CD4-positive, alpha-beta T cell treated with Interleukin-17A for 1 hour (primary cell): ENCODE measurements at regions not wholly inside any gene's neighbourhood (a gene's known extent, or its start where the extent isn't known, plus 50 kb on each side); places are given as distances from the start of the nearest gene placed in this dataset.
"Not testable (repeated sequence)": the region's sequence is repeated elsewhere in the genome, so short reads cannot be mapped to it uniquely, and the experiment has no call there.

ENCODE experiments used
- DNase-seq: peaks from one replicate; pipeline ENCODE4 v3.0.0-alpha.2; 2020

DNA sequence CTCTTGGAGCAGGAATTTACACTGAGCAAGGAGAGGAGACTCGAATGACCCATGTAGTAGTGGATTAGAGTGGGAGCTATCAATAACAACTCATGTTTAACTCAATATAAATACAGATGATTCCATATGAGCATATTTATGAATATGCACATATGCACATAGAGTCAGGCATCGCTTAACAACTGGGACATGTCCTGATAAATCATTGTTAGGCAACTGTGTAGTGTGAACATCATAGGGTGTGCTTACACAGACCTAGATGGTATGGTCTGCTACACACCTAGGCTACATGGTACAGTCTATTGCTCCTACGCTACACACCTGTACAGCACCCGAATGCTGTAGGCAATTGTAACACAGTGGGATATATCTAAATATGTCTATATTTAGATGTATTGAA lies 75.9 kb upstream of the RALGAPA2 start:
- no peak for DNase-seq

DNA sequence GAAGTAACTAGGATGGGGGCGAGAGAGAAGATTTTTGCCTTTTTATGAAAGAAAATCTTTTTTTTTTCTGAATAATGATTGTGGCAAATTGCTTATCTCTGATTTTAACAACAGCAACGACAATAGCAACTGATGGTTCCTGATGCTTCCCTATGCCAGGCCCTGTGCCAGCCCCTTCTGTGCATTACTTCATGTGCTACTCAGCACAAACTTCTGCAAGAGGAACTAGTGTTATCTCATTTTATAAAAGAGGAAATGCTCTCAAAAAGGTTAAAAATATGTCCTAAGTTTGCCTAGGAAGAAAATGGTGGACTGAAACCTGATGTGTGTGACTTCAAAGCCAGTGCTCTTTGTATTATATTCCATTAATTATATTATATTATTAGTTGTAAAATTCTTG lies 74.0 kb upstream of the RALGAPA2 start:
- peak; percentile 1 for DNase-seq

DNA sequence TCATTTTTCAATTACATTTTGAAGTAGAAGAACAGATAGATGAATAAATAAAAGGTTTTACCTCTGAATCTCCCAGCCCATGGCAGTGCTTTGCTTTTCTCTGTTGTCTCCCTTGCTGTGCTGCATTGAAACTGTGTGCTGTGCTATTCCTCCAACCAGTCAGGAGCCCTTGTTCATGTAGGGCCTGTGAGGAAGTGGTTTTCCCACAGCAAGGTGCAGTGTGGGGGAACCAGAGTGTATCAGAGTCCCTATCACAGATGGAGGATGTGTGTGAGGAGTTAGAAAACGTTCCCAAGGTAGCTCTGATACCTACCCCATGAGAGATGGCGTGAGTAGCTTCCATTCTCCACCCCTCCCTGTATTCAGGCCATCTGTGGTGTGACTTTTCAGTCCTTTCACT lies 72.8 kb upstream of the RALGAPA2 start:
- DNase-seq: no peak

DNA sequence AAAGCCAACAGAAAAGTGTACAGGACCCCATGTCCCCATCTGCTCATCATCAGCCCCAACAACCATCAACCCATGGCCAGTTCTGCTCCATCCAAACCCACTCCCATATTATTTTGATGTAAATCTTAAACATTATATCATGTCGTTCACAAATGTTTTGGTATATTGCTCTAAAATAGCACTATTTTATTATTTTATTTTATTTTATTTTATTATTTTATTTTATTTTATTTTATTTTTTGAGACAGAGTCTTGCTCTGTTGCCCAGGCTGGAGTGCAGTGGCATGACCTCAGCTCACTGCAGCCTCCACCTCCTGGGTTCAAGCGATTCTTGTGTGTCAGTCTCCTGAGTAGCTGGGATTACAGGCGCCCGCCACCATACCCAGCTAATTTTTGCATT lies 72.0 kb upstream of the RALGAPA2 start:
- DNase-seq: not testable (repeated sequence)

DNA sequence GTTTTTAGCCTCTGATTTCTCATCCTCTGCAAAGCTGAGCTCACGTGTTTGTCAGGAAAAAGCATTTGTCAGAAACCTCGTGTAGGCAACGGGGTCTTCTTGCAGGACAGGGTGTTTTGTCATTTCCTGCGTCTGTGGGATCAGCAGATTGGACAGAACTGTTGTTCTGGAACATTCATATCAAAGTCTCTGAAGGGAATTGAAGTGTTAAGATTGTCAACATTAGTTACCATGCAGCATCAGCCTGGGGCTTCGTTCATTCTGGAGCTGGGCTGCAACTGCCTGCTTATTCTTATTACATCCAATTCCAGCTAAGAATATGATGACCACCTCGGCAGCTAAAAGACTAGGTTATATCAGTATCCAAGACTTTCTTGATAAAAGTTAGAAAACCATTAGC lies 71.0 kb upstream of the RALGAPA2 start:
- no peak for DNase-seq

DNA sequence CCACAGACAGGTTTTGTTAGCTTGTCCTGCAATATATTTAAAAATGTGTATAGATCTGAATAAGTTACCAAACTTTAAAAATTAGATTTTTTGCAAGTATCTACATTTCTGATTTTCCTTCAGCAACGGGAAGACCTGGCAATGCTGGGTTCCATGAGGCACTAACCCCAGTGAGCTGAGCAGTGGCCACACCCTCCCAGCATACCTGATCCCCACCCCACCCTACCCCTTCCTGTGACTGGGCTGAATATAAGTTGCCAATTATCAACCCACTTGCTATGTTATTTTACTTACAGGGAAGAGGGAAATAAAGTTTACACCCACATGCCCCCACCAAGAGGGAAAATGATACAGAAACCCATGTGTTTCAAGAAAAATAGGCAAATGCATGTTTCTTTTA lies 70.3 kb upstream of the RALGAPA2 start:
- no peak for DNase-seq

DNA sequence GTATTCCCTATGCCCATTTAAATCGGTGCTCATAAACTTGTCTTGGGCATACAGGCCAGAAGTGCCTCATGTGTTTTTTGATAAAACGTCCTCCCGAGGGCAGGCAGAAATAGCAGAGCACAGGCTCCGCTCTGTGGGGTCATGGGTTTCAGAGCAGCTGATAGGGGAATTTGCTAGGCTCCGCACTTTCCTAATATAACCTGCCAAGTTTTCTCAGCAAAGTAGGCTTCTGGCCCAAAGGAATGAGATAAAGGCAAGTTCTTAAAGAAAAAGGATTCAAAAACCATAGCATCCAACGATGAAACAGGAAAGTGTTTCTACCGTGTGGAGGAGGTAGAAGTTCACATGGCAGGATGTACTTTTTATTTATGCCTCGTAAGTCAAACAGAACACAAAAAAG lies 69.8 kb upstream of the RALGAPA2 start:
- no peak for DNase-seq

DNA sequence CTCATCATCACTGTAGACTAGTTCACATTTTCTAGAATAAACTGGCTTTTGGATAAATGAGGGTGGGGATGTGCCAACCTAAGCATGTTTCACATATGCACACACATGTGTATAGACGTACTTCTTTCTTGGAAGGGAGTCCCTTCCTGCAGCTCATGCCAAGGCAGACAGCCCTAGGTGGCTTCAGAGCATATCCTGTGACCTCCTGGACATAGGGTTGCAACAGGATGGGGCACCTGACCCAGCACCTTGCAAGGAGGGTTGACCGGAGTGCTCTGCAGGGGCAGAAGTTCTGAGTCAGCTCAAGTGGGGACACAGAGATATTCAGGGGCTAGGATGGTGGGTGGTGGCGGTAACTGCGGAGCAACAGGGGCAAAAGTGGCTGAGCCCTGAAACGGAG lies 68.6 kb upstream of the RALGAPA2 start:
- no peak for DNase-seq

DNA sequence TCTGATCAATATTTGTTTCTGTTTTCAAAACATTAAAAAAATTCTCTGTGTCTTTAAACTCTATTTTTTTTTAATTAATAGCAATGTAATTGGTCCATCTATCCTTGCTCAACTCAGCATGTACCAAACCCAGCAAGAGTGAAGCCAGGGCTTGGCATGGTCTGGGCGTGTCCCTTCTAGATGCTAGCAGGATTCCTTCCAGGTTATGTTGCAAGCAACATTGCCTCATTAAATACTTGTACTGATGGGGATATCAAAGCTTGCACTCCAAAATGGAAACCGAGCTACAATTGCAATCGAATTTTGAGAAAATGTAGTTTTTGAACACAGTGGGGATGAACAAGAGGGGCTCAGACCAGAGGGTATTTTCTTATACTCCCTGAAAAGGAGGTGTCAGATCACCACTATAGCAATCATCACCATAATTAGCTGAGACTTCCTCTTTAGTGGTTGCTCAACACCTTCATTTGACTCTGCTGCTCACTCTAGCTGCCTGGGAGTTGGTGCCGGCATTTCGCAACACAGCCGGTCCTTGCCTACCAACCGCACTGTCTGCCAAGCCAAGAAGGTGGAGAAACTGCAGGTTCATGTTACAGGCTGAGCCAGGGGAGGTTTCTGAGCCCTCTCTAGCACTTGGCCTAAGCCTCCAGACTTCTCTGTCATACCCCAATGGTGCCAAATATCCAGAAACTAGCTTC lies 67.8 kb upstream of the RALGAPA2 start:
- peak; percentile 12 for DNase-seq

DNA sequence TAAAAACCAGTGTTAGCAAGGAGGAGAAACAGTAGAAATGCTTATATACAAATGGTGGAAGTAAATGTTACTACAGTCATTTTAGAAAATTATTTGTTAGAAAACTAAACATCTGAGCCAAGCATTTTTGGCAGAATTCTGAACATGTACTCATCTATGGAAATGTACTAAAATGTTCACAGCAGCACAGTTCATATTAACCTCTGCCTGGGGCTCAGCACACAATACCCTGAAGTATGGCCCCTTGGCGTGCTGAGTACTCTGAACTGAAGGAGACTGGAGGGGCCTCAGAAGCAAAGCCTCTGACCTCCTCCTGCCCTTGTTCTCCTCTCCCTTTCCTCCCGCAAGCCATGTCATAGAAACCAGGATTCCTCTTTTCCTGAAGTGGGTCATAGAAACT lies 66.2 kb upstream of the RALGAPA2 start:
- DNase-seq: no peak

DNA sequence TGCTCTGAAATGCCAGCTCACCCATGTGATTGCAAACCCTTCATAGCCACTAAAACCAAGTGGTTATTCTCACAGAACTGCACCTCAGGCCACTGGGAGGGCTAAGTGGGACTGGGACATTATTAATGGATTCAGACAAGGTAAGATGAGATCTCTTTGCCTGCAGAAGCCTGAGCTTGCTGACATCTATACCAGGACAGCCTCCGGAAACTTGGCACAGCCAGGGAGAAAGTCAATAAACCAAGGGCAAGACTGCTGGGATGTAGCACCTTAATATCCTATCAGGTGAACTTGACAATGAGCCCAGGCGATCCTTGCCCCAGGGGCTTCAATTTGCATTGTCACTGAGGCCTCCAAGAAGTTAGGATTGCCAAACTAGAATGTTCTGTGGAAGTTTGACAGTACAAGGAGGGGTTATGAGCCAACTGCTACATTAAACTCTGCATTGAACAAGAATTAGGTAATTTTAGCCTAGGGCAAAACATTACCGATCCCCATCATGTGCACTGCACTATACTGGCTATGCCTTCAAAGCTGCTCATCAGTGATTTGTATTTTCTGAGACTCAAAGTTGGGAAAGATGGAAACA lies 60.1 kb upstream of the RALGAPA2 start:
- no peak for DNase-seq

DNA sequence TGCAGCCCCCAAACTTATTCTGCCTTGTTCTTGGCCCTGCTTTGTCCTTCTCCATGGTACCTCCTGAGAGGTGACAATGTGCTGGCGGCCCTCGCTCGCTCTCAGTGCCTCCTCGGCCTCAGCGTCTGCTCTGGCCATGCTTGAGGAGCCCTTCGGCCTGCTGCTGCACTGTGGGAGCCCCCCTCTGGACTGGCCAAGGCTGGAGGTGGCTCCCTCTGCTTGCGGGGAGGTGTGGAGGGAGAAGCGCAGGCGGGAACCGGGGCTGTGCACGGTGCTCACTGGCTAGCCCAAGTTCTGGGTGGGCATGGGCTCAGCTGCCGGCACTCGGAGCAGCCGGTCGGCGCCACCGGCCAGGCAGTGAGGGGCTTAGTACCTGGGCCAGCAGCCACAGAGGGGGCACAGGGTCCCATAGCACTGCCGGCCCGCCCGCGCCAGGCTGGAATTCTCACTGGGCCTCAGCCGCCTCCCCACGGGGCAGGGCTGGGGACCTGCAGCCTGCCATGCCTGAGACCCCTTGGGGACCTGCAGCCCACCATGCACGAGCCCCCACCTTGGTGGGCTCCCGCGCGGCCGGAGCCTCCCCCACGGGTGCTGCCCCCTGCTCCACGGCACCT lies 55.9 kb upstream of the RALGAPA2 start:
- DNase-seq: no peak

DNA sequence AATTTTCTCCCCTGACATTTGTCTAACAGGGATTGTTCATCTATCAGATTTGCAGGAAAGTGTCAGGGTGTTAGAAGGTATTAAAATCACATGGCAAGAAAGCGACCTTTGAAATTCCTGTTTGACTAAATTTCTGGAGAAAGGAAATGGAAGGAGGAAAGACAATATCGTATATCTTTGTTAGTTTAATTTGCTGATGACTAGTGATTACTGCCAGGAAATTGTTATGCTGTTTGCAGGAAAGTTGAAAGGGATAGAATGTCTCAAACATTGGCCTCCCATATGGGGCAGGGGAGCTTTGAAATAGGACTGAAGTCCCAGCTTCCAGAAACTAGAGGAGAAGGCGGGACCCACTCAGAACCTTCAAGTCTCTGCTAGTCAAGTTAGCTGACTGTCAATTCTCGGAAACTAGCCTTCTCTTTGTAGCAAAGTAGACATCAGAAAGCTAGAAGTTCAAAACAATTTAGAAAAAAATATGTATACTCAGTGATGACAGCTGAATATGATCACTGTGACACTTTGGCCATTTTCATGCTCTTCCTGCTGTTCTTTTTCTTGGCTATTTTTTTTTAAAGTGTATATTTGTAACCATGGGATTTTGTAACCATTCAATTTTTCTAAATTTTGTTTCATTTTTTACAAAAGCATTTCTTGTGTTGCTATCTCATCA lies 53.4 kb upstream of the RALGAPA2 start:
- no peak for DNase-seq

DNA sequence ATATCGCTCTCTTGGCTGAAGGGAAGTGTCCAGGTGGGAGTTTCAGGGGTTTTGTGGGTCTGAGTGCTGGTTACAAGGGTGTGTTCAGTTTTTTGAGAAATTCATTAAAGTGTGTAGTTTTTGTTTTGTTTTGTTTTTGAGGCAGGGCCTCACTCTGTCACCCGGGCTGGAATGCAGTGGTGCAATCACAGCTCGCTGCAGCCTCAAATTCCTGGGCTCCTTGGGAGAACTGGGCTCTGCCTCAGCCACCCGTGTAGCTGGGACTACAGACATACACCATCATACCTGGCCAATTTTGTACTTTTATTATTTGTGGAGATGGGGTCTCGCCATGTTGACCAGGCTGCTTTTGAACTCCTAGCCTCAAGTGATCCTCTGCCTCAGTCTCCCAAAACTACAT lies 51.2 kb upstream of the RALGAPA2 start:
- no peak for DNase-seq
